ENCODE measurements at regions not wholly inside any gene's neighbourhood (a gene's known extent, or its start where the extent isn't known, plus 50 kb on each side); places are given as distances from the start of the nearest gene placed in this dataset.

DNA sequence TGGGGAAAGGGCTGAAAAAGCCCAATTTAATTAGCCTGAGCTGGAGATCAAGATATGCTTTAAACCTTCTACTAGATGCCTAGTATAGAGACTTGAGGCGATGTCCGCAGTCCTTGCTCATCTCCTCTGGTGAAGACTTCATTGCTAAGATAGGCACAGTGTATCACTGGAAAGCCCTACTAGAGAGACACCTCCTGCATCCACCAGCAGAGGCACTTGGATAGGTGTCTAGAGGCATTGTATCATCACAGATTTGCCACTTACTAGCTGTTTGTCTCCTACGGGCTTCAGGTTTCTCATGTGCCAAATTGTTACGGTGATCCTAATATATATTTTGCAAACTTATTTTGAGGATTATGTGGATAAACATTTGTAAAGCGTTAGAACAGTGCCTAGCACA, 1048.5 kb downstream of the GALC start:
- no peak for DNase-seq
- Histone ChIP-seq H3K9me3 (no peaks in the 10 kb centered on the region), H3K36me3 (no peaks in the 10 kb centered on the region), H3K4me3 (no peak overlapping the region), H3K27ac (no peak overlapping the region), H3K4me1 (no peaks in the 10 kb centered on the region), H3K27me3 (no peaks in the 10 kb centered on the region)
- WGBS, 2 donors, result 76 to 79% methylated on average over 5 of the region's 5 CpGs
- TF ChIP-seq, protein P1, sequence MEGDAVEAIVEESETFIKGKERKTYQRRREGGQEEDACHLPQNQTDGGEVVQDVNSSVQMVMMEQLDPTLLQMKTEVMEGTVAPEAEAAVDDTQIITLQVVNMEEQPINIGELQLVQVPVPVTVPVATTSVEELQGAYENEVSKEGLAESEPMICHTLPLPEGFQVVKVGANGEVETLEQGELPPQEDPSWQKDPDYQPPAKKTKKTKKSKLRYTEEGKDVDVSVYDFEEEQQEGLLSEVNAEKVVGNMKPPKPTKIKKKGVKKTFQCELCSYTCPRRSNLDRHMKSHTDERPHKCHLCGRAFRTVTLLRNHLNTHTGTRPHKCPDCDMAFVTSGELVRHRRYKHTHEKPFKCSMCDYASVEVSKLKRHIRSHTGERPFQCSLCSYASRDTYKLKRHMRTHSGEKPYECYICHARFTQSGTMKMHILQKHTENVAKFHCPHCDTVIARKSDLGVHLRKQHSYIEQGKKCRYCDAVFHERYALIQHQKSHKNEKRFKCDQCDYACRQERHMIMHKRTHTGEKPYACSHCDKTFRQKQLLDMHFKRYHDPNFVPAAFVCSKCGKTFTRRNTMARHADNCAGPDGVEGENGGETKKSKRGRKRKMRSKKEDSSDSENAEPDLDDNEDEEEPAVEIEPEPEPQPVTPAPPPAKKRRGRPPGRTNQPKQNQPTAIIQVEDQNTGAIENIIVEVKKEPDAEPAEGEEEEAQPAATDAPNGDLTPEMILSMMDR (IDR thresholded peaks at IDR 0.05), result no peak
- no peak for TF ChIP-seq POLR2A (IDR thresholded peaks at IDR 0.05)
- intact Hi-C loops (cut with DNase I), result no loop called here

DNA sequence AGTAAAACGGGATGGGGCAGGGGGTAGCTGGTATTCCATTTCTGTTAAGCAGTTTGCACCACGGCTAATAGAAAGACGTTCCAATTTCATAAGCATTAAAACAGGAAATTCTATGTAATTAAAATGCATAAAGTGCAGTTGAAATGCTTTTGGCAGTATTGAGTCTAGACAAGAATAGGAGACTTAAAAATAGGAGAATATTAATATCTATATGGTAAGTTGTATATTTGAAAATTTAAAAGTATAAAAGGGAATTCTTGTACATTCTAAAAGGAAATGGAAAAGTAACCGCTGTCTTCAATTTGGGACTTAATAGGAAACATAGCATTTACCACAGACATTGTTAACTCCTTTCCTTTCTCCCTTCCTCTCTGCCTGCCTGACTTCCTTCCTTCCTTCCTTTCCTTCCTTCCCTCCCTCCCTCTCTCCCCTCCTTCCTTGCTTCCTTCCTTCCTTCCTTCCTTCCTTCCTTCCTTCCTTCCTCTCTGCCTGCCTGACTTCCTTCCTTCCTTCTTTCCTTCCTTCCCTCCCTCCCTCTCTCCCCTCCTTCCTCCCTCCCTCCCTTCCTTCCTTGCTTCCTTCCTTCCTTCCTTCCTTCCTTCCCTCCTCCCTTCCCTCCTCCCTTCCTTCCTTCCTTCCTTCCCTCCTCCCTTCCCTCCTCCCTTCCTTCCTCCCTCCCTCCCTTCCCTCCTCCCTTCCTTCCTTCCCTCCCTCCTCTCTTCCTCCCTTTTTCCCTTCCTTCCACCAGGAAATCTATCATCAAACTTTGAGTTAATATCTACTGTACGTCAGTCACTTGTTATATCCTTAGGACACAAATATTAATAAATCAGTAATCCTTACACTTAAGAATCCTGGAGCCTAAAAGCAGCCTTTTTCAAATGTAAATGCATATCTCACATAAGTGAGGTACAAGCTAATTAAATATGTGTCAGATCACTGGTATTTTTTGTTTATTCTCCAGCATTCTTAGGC, 1049.3 kb downstream of the GALC start:
- WGBS, 2 donors, result 82 to 88% methylated on average over 5 of the region's 5 CpGs

DNA sequence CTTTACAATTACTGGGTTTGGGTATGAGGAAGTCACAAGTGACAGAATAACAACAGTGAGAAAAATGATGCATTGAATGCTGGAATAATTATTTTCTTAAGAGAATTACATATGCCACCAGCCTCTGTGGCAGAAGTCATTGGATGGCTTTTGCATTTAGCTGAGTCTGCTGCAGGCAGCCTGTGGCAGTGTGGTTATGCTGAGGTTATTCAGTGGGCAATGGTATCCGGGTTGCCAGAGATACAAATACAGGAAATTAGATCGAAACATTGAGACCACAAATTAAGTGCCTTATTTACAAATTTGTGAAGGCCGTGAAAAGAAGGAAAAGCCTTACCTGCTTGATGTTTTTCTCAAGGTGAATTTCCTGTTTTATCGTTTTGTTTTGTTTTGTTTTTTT, 1050.0 kb downstream of the GALC start:
- H3K4me3 ChIP-seq, result no peak overlapping the region
- H3K27me3 ChIP-seq, result no peaks in the 10 kb centered on the region
- WGBS, 2 donors, result 51 to 65% methylated on average over 4 of the region's 4 CpGs
- intact Hi-C loops (cut with DNase I), result no loop called here
- no peak overlapping the region for H3K27ac ChIP-seq
- no peak for DNase-seq
- no peak for TF ChIP-seq POLR2A (IDR thresholded peaks at IDR 0.05)
- TF ChIP-seq, protein P1 (IDR thresholded peaks at IDR 0.05), result no peak
- no peaks in the 10 kb centered on the region for H3K4me1 ChIP-seq
- H3K9me3 ChIP-seq, result no peaks in the 10 kb centered on the region
- H3K36me3 ChIP-seq, result no peaks in the 10 kb centered on the region

More for the DNA sequence above, 1049.3 kb downstream of the GALC start:
- no peak overlapping the region for H3K4me3 ChIP-seq
- no peaks in the 10 kb centered on the region for H3K36me3 ChIP-seq
- intact Hi-C loops (cut with DNase I), result no loop called here
- H3K9me3 ChIP-seq, result no peaks in the 10 kb centered on the region
- H3K27me3 ChIP-seq, result no peaks in the 10 kb centered on the region
- H3K27ac ChIP-seq, result no peak overlapping the region
- no peak for DNase-seq
- TF ChIP-seq, protein P1 (IDR thresholded peaks at IDR 0.05), result no peak
- no peak for TF ChIP-seq POLR2A (IDR thresholded peaks at IDR 0.05)
- no peaks in the 10 kb centered on the region for H3K4me1 ChIP-seq

DNA sequence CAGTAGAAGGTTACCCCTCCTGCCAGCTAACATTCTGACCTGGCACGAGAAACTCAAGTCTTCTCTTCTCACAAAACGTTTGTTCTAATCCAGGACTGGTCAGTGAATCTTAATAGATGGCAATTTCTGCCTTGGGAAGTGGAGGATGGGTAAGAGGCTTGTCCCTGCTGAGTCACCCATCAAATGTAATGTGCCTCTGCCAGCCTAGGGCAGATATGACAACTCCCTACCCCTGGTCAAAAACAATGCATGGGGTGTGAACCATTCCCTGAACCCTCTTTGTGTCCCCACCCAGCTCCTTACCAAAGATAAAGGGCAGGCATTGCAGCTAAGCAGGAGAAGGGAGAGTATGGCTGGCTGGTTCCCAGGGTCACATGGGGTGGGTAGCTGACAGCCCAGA, 1052.9 kb downstream of the GALC start:
- no peak overlapping the region for H3K27ac ChIP-seq
- no peaks in the 10 kb centered on the region for H3K36me3 ChIP-seq
- H3K27me3 ChIP-seq, result no peaks in the 10 kb centered on the region
- no peak for DNase-seq
- WGBS, 2 donors, result 24 to 26% methylated on average over 2 of the region's 2 CpGs
- H3K4me1 ChIP-seq, result no peaks in the 10 kb centered on the region
- H3K9me3 ChIP-seq, result no peaks in the 10 kb centered on the region
- intact Hi-C loops (cut with DNase I), result no loop called here
- no peak for TF ChIP-seq POLR2A (IDR thresholded peaks at IDR 0.05)
- TF ChIP-seq, protein P1 (IDR thresholded peaks at IDR 0.05), result no peak
- no peak overlapping the region for H3K4me3 ChIP-seq

DNA sequence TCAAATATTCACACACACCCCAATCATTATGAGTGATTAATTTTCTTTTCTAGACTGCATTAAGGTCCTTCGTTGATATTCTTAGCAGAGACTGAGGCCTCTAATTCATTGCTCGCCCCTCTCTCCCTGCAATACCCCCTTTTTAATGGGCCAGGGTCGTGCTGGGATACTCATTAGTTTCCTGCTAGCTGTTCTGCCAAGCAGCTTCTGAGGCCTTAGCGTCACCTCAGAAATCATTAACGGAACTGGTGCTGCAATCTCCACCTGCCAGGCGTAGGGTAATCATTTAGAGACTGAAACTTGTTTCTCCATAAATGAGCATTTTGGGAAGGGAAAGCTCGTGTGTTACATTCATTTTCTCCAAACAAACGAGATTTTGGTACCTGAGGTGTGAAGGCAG, 1054.7 kb downstream of the GALC start:
- 52 to 62% methylated on average over 8 of the region's 8 CpGs for WGBS, 2 donors
- TF ChIP-seq POLR2A (IDR thresholded peaks at IDR 0.05), result no peak
- TF ChIP-seq, protein P1 (IDR thresholded peaks at IDR 0.05), result no peak
- Histone ChIP-seq H3K4me1 (no peaks in the 10 kb centered on the region), H3K4me3 (no peak overlapping the region), H3K36me3 (no peaks in the 10 kb centered on the region), H3K9me3 (no peaks in the 10 kb centered on the region), H3K27ac (no peak overlapping the region), H3K27me3 (no peaks in the 10 kb centered on the region)
- intact Hi-C loops (cut with DNase I), result no loop called here
- no peak for DNase-seq

Data from esophagus squamous epithelium (tissue), 5 donors.